Gastroesophageal sphincter (tissue), 4 donors: ENCODE measurements at regions not wholly inside any gene's neighbourhood (a gene's known extent, or its start where the extent isn't known, plus 50 kb on each side); places are given as distances from the start of the nearest gene placed in this dataset.
"Not testable (repeated sequence)": the region's sequence is repeated elsewhere in the genome, so short reads cannot be mapped to it uniquely, and the experiment has no call there.

Experiments
- ATAC-seq: fragments of 150-250 bp; one replicate; pipeline ENCODE4 v1.9.1; 2016; ENCODE audit warnings: mild to moderate bottlenecking, moderate library complexity
- H3K27ac ChIP-seq, 4 donors: fragments of 200-600 bp; sonication (generic) in 3 of 4; 1 replicate in 3 of 4; 2 replicates in 1 of 4; pipeline ENCODE4 v1.5.1; 2016 to 2019
- H3K27me3 ChIP-seq: fragments of 200-600 bp; sonication (generic); one replicate; pipeline ENCODE4 v1.5.1; 2019
- H3K36me3 ChIP-seq, 2 donors: fragments of 200-600 bp; sonication (generic); one replicate each; pipeline ENCODE4 v1.5.1; 2019; ENCODE audit warnings: control low read depth in 1 of 2
- H3K4me1 ChIP-seq, 3 donors: fragments of 200-600 bp; sonication (generic); 1 replicate in 2 of 3; 2 replicates in 1 of 3; pipeline ENCODE4 v1.5.1; 2016 to 2019; ENCODE audit warnings: control low read depth in 2 of 3
- H3K4me3 ChIP-seq, 2 donors: fragments of 200-600 bp; sonication (generic); one replicate each; pipeline ENCODE4 v1.5.1; 2019; ENCODE audit warnings: mild to moderate bottlenecking in 1 of 2, moderate library complexity in 1 of 2
- H3K9me3 ChIP-seq, 3 donors: fragments of 200-600 bp; sonication (generic); one replicate each; pipeline ENCODE4 v1.5.1; 2017 to 2019; ENCODE audit warnings: control low read depth in 2 of 3
- EP300 ChIP-seq: sonication (generic); formaldehyde crosslinking; IDR thresholded peaks from one replicate; pipeline ENCODE4 v1.6.1; 2017; ENCODE audit warnings: antibody characterized with exemption, mild to moderate bottlenecking
- POLR2A ChIP-seq, 2 donors: fragments of 450-650 bp; IDR thresholded peaks; one replicate each; pipeline ENCODE4 v1.6.1; 2017; ENCODE audit warnings: antibody characterized with exemption in 2 of 2, mild to moderate bottlenecking in 2 of 2, moderate library complexity in 1 of 2
- POLR2AphosphoS5 ChIP-seq: sonication (generic); formaldehyde crosslinking; IDR thresholded peaks from one replicate; pipeline ENCODE4 v1.6.1; 2017; ENCODE audit warnings: antibody characterized with exemption
- WGBS, 2 donors: methylation state at CpG; one replicate each; pipeline ENCODE4 v1.1.5; 2018; ENCODE audit warnings: low coverage in 1 of 2; 5-methylcytosine and 5-hydroxymethylcytosine counted together
- TF ChIP-seq, protein P1 (sequence below), 4 experiments: fragments of 200-600 bp in 2 of 4; fragments of 450-650 bp in 2 of 4; sonication (generic) in 1 of 4; IDR thresholded peaks; one replicate each; pipeline ENCODE4 v1.5.1; 2017 to 2019; ENCODE audit warnings: antibody characterized with exemption in 4 of 4, mild to moderate bottlenecking in 2 of 4, moderate library complexity in 2 of 4

DNA sequence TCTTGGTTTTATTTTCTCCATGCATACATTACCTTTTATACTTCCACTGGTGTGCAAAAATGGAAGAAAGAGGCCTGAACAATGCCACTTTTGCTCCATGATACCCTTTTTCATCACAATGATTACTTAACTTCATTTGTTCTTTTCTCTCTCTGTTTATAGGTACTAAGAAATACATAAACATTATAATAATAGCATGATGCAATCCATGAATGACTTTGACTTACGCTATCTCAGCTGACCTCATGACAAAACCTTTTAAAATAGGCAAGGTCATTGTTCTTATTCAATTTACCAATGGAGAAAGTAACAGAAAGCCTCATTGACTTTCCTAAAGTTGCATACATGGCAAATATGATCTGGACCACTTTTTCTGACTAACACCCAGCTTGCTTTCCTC, 105.1 kb upstream of the ZEB1 start:
- Histone ChIP-seq H3K36me3 (no peaks in the 10 kb centered on the region), H3K27ac (no peak overlapping the region), H3K4me1 (peaks cover 0 to 6% (median 0%) of the 10 kb centered on the region in 3 donors), H3K4me3 (no peak overlapping the region), H3K9me3 (no peaks in the 10 kb centered on the region), H3K27me3 (no peaks in the 10 kb centered on the region)
- TF ChIP-seq POLR2AphosphoS5 (no peak), EP300 (no peak), POLR2A (IDR thresholded peaks at IDR 0.05) (no peak)
- TF ChIP-seq, protein P1, sequence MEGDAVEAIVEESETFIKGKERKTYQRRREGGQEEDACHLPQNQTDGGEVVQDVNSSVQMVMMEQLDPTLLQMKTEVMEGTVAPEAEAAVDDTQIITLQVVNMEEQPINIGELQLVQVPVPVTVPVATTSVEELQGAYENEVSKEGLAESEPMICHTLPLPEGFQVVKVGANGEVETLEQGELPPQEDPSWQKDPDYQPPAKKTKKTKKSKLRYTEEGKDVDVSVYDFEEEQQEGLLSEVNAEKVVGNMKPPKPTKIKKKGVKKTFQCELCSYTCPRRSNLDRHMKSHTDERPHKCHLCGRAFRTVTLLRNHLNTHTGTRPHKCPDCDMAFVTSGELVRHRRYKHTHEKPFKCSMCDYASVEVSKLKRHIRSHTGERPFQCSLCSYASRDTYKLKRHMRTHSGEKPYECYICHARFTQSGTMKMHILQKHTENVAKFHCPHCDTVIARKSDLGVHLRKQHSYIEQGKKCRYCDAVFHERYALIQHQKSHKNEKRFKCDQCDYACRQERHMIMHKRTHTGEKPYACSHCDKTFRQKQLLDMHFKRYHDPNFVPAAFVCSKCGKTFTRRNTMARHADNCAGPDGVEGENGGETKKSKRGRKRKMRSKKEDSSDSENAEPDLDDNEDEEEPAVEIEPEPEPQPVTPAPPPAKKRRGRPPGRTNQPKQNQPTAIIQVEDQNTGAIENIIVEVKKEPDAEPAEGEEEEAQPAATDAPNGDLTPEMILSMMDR (IDR thresholded peaks at IDR 0.05): no peak
- WGBS, 2 donors: 95 to 100% methylated on average over 1 of the region's 1 CpG
- no peak for ATAC-seq

DNA sequence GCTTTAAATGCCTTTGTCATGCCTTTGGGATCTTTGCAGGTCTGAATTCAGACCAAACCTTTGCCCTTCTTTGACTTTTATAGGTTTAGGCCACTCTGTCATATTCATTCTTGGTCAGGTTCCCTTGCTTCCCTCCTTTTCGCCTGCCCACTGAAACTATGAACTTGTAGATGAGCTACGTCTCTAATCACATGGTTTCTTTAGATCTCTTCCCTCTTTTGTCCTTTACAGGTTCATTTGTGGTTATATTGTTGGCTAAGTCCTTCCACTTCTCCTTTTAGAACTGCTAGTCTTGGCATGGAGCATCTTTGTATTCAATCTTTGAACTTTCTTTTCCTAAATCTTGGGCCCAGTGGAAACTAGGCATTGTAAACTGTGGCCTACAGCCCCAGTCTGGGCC, 104.0 kb upstream of the ZEB1 start:
- H3K9me3 ChIP-seq: no peaks in the 10 kb centered on the region
- WGBS, 2 donors: 86 to 91% methylated on average over 1 of the region's 2 CpGs
- H3K4me3 ChIP-seq: no peak overlapping the region
- peaks cover 0 to 17% (median 0%) of the 10 kb centered on the region in 3 donors for H3K4me1 ChIP-seq
- H3K36me3 ChIP-seq: no peaks in the 10 kb centered on the region
- H3K27ac ChIP-seq: no peak overlapping the region
- ATAC-seq: no peak
- TF ChIP-seq POLR2A (IDR thresholded peaks at IDR 0.05) (no peak), POLR2AphosphoS5 (no peak), EP300 (no peak)
- TF ChIP-seq, protein P1 (IDR thresholded peaks at IDR 0.05): no peak
- H3K27me3 ChIP-seq: no peaks in the 10 kb centered on the region

DNA sequence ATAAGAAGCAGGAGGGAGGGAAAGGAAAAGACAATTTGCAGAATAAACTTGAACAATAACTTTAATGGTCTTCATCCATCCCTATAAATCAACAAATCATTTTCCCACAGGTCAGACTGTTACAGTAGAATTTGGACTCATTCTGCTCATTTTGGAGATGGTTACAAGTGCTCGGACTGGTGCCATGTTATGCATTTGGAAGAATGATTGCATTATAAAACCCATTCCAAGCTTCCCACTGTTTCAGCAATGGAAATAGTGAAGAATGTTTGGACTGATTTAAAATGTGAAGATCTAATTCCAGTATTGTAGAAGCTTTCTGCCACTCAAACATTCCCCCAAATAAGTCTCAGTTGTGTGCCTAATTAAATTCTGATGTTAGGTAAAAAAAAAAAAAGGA, 99.7 kb upstream of the ZEB1 start:
- no peaks in the 10 kb centered on the region for H3K9me3 ChIP-seq
- ATAC-seq: no peak

DNA sequence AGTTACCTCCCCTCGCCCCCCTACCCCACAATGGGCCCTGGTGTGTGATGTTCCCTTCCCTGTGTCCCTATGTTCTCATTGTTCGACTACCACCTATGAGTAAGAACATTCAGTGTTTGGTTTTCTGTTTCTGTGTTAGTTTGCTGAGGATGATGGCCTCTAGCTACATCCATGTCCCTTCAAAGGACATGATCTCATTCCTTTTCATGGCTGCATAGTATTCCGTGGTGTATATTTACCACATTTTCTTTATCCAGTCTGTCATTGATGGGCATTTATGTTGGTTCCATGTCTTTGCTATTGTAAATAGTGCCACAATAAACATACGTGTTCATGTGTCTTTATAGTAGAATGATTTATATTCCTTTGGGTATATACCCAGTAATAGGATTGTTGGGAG, 90.2 kb upstream of the ZEB1 start:
- not testable (repeated sequence) for H3K4me3 ChIP-seq, H3K27ac ChIP-seq, H3K36me3 ChIP-seq, H3K27me3 ChIP-seq, H3K9me3 ChIP-seq, ATAC-seq, H3K4me1 ChIP-seq
- WGBS, 2 donors: 91 to 92% methylated on average over 3 to 4 of the region's 4 CpGs

More for the DNA sequence above, 99.7 kb upstream of the ZEB1 start:
- H3K36me3 ChIP-seq: no peaks in the 10 kb centered on the region
- no peak overlapping the region for H3K4me3 ChIP-seq
- no peak overlapping the region for H3K27ac ChIP-seq
- TF ChIP-seq POLR2AphosphoS5 (no peak), POLR2A (IDR thresholded peaks at IDR 0.05) (no peak), EP300 (no peak)
- TF ChIP-seq, protein P1 (IDR thresholded peaks at IDR 0.05): no peak
- peaks cover 0 to 18% (median 0%) of the 10 kb centered on the region in 3 donors for H3K4me1 ChIP-seq
- whole genome bisulfite sequencing, 2 donors: 12 to 31% methylated on average over 1 of the region's 1 CpG
- H3K27me3 ChIP-seq: no peaks in the 10 kb centered on the region

DNA sequence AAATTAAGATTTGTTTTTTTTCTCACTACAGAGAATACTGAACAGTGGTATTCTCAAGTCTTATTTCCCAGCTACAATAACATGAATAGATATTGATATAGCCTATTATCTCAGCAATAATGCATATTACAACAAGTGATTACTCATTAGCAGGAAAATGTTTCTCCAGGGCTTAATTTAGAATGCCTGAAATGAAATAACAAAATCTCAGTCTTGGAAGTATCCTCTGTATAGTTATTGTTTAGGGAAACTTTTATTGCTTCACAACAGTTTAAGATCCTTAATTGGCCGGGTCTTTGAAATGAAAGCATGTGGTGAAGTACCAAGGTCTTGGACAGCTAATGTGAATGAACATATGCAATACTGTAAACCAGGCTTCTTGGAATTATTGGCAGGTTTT, 79.1 kb upstream of the ZEB1 start:
- no peaks in the 10 kb centered on the region for H3K27me3 ChIP-seq
- WGBS, 2 donors: 67 to 100% methylated on average over 1 of the region's 1 CpG
- no peak for ATAC-seq
- H3K27ac ChIP-seq: no peak overlapping the region
- H3K36me3 ChIP-seq: no peaks in the 10 kb centered on the region
- H3K9me3 ChIP-seq: peaks cover 0 to 16% (median 0%) of the 10 kb centered on the region in 3 donors
- TF ChIP-seq, protein P1 (IDR thresholded peaks at IDR 0.05): no peak
- TF ChIP-seq POLR2A (IDR thresholded peaks at IDR 0.05) (no peak), EP300 (no peak), POLR2AphosphoS5 (no peak)
- no peak overlapping the region for H3K4me3 ChIP-seq
- H3K4me1 ChIP-seq: no peaks in the 10 kb centered on the region
